ENCODE measurements at regions not wholly inside any gene's neighbourhood (a gene's known extent, or its start where the extent isn't known, plus 50 kb on each side); places are given as distances from the start of the nearest gene placed in this dataset.

GRCh38 chr5:86765778-86766502 is 148.2 kb downstream of the COX7C start:
- TF ChIP-seq CTCF (conservative IDR thresholded peaks at IDR 0.05; ENCODE audit: low read length) (no peak), EZH2phosphoT487 (IDR thresholded peaks at IDR 0.05; ENCODE audit: borderline replicate concordance, low read depth, low read length) (no peak)

Data from OCI-LY7 (cell line).